HG02759 (cell line): ENCODE measurements at regions not wholly inside any gene's neighbourhood (a gene's known extent, or its start where the extent isn't known, plus 50 kb on each side); places are given as distances from the start of the nearest gene placed in this dataset.

ENCODE experiments used
- ATAC-seq: cut with Tn5 transposase; IDR thresholded peaks from one replicate; pipeline ENCODE4 v1.9.1; 2021; ENCODE audit warnings: mild to moderate bottlenecking, moderate library complexity; ENCODE audit not compliant: unreplicated experiment

DNA sequence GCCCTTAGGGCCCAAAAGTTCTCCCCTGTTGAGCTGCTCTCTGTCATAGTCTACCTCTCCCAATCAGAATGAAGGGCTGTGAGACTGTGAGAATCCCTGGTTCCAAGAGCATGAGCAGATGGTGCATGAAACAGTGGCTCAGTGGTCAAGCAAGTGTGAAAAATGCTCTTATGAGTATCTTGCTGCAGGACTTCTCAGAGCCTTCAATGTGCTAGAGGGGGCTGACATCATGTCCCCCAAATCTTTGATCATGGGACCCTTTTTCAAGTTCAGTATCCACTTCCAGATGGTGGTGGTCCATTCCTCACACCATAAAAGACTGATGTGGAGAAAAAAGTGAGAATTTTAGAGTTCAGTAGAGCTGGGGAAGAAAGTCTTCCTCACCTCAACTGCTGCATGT, 265.3 kb upstream of the HABP2 start:
- ATAC-seq, result no peak

DNA sequence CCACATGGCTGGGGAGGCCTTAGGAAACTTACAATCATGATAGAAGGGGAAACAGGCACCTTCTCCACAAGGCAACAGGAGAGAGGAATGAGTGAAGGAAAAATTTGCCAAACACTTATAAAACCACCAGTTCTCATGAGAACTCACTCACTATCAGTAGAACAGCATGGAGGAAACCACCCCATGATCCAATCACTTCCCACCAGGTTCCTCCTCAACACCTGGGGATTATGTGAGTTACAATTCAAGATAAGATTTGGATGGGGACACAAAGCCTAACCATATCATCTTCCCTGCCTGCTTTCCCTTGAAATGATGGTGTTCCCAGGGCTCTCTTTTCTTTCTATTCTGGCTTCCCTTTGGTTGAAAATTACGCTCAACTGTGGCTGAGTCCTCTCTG, 262.7 kb upstream of the HABP2 start:
- no peak for ATAC-seq

DNA sequence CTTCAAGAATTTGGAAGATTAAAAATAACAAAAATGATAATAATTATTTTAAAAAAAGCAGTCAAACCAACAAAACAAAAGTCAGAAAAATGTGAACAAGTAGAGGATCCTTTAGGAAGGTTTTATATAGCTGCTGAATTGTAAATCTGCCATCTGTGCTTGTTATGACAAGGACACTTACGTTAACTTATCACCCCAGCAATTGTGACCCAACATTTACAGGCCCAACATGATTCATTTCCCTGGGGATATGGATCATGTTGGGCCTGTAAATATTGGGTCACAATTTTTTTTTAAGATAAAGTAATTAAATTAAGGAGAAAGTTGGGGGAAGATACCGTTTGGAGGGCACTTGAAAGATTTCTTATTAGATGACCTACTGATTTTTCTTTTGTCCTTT, 261.4 kb upstream of the HABP2 start:
- no peak for ATAC-seq

DNA sequence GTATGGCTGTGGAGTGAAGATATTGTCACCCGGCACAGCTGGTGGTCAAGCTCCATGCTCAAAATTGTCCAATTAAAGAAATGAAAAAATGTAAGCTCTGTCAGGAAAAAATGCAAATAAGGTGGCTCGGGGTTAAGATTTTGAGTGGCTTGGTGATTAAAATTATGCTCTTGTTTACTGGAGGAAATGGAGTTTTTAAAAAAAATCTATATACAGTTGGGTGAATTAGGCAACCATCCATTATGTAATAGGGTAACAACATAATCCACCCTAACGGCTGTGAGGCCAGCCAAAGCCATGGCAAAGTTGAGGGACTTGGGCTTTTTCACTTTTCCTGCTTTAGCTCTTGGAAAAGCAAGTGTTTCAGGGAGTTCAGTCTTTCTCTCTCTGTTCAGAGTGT, 260.8 kb upstream of the HABP2 start:
- no peak for ATAC-seq

- no peak for ATAC-seq
These were observed 260.1 kb upstream of the HABP2 start for GRCh38 chr10:113292743-113293142.

- no peak for ATAC-seq
These were observed 259.7 kb upstream of the HABP2 start for GRCh38 chr10:113293167-113293566.

- no peak for ATAC-seq
These were observed 258.0 kb upstream of the HABP2 start for GRCh38 chr10:113294868-113295267.

- ATAC-seq, result no peak
These were observed 255.6 kb upstream of the HABP2 start for GRCh38 chr10:113297226-113297625.

DNA sequence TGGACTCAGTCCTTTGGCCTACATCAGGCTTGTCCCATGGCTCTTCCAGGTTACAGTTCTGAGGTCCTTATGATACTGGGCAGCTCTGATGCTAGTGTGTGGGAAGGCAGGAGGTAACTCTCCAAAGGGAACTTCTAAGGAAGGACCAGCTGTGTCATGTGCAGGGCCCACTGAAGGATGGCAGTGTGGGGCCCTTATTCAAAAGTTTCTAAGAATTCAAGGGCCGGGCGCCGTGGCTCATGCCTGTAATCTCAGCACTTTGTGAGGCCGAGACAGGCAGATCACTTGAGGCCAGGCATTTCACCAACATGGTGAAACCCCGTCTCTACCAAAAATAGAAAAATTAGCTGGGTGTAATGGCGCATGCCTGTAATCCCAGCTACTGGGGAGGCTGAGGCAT, 254.2 kb upstream of the HABP2 start:
- ATAC-seq, result no peak

GRCh38 chr10:113300201-113300600, 252.7 kb upstream of the HABP2 start:
- no peak for ATAC-seq

DNA sequence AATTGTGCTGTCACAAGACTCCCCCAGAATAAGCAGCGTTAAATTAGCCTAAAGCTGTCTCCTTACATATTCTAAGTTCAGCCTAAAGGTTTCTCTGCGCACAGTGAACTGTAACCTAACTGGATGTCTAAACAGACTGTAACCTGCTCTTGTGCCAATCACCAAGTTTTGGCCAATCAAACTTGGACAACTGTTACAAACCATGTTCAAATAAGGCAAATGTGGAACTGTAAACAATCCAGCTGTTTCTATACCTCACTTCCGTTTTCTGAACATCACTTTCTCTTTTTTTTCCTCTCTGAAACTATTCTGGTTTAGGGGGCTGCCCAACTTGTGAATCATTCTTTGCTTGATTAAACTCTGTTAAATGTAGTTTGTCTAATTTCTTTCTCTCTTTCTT, 252.2 kb upstream of the HABP2 start:
- peak; percentile 75 for ATAC-seq

DNA sequence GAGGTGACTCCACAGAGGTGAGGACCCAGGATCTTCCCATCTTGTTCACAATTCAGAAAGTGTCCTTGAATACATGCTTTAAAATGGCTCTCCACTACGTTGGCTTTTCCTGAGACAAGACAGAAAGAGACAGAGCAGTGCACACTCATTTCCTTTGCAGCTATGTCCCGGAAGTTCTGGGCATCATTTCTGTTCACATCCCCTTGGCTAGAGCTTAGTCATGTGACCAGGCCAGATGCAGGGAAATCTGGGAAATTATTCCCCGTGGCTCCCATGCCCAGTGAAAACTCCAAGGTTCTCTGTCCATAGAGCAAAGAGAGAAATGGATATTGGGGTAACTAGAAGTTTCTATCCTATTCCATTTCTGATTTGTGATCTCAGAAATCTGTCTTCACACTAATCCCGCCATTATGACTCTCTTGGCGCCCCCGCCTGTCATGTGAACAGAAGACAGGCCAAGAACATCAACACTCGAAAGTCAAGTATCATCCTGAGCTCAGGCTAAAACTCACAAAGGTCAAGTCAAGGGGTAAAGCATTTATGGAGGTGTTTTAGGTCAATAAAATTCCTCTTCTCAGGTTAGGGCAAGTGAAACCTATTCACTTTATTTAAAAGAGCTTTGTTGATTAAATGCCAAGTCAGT, 251.4 kb upstream of the HABP2 start:
- ATAC-seq, result no peak

GRCh38 chr10:113302062-113302461, 250.8 kb upstream of the HABP2 start:
- no peak for ATAC-seq

- ATAC-seq, result no peak
These were observed 249.2 kb upstream of the HABP2 start for GRCh38 chr10:113303544-113304146.

DNA sequence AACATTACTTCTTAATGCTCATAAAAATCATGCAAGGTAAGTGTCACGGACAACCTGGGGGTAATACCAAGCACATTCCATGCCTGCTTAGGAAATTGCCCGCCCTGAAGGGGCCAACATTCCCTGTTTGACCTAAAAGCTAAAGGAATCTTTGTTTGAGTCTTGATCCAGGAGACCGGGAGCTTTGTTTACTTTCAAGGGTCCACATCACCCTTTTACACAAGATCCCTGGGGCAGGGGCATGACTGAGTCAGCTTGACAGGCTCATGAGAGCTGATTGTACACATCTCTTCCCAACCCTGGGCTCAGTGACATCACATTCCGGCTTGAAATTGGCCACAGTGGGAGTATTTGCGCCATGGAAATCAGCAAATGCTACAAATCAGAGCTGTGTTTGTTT, 248.1 kb upstream of the HABP2 start:
- no peak for ATAC-seq

DNA sequence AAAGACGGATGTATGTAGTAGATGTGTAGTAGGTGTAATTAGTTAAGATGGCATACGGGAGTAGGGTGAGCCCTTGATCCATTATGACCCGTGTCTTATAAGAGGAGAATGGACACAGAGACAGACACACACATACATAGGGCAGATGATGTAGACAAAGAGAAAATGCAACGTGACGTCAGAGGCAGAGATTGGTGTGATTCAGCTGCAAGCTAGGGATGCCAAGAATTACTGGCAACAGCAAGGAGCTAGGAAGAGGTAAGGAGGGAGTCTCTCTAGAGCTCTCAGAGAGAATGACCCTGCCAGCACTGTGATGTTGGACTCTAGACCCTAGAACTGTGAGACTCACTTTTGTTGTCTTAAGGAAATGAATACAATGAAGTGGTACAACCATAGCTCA, 247.0 kb upstream of the HABP2 start:
- no peak for ATAC-seq

- ATAC-seq, result no peak
These were observed 243.1 kb upstream of the HABP2 start for GRCh38 chr10:113309791-113310190.

DNA sequence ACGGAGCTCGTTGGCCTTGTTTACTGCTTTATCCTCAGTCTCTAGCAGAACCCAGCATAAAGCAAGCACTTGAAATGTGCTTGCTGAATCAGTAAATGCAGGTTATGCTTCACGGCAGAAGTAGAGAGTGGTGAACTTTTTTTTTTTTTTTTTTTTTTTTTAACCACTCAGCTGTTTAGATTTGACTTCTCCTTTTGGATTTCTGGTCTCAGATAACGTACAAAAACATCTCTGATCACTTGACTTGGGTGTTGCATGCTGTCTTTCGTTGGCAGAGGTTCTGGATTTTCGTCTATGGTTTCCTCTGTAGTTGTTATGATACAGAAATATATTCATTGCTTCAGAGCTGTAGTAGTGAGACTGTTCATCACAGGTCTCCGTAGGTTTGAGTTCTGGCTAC, 242.5 kb upstream of the HABP2 start:
- ATAC-seq, result no peak

DNA sequence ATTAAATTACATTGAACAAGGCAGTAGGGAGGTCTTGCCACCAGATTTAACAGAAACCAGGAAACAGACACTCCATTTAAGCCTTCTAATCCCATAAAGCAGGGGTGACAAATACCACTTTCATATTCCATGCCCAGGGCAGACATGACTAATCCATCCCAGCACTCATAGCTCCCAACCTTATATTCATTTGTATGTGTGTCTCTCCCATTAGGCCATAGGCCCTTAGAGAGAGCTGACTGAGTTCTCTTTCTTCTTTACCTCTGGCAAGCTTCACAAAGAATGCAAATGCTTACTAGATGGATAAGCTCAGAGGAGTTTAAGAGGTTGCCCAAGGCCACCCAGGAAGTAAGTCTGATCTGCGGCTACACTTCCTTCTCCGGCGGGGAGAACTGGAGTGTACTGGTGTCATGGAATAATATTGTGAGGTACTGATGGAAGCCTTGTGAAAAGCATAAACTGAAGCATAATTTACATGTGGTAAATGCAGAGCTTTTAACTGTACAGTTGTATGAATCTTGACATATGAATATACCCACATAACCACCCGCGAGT, 239.7 kb upstream of the HABP2 start:
- ATAC-seq, result no peak

DNA sequence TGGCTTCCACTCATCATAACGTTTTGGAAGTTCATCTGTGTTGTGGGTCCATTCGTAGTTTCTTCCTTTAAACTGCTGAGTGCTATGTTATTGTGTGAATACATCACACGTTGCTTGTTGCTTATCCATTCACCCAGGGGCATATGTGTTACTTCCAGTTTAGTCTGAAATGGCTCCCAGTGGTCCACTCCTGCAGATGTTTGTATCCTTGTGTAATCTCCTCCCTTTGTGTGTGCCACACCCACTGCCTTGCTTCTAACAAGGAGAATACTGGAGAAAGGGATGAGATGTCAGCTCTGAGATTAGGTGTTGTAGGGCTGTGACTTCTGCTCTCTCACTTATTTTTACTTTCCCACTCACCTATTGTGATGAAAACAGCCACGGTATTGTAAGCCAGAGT, 239.1 kb upstream of the HABP2 start:
- ATAC-seq, result no peak

GRCh38 chr10:113316506-113316905, 236.3 kb upstream of the HABP2 start:
- ATAC-seq, result no peak

DNA sequence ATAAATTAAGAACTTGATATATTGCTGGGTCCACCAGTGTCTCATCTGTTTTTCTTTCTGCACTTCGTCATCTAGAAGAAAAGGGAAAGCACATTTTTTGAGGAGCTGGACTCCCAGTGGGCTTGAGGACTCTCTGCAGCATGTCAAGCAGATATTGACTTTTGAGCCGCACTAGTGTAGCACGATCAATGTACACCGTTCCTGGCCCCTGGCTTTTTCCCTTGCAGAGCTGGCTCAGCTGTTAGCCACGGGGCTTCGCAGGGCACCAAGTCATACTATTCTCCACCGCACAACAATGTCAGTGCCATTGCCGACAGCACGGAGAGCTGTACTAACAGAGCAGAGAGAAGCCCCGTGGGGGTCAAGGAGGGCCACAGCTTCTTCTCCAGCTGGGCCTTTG, 235.4 kb upstream of the HABP2 start:
- ATAC-seq, result no peak

DNA sequence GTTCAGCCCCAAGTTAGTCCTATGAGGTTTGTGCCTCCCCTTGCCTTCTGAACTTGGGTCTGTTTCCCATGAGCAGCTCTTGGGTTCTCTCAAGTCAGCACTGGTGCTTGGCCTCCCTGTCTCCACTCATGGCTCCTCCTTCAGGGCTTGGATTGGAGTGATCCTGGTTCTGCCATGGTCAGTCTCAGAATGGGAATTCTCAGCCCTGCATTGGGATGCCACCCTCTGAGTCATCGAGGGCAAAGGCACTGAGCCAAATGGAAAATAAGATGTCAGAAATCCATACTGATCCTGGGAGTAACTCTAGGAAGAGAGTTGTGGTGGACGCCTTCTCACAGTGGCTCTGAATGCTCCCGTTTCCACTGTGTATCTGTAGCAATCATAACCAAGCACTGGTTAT, 233.4 kb upstream of the HABP2 start:
- no peak for ATAC-seq
